ENCODE measurements at regions not wholly inside any gene's neighbourhood (a gene's known extent, or its start where the extent isn't known, plus 50 kb on each side); places are given as distances from the start of the nearest gene placed in this dataset.

- TF ChIP-seq POLR2A (IDR thresholded peaks at IDR 0.05; ENCODE audit: low read length): no peak
- no peak for TF ChIP-seq GATA1 (IDR thresholded peaks at IDR 0.05; ENCODE audit: low read depth, low read length)
Observed at GRCh38 chr20:40175296-40175695, 513.7 kb downstream of the MAFB start.
